Effector memory CD8-positive, alpha-beta T cell (primary cell): ENCODE measurements at regions not wholly inside any gene's neighbourhood (a gene's known extent, or its start where the extent isn't known, plus 50 kb on each side); places are given as distances from the start of the nearest gene placed in this dataset.
"Not testable (repeated sequence)": the region's sequence is repeated elsewhere in the genome, so short reads cannot be mapped to it uniquely, and the experiment has no call there.

Experiments used
- ATAC-seq: fragments of 150-1000 bp; cut with Tn5 transposase; replicated peaks from 2 replicates; pipeline ENCODE4 v1.10.0; 2021; ENCODE audit warnings: mild to moderate bottlenecking, moderate library complexity
- DNase-seq, 3 experiments: peaks; one replicate each; pipeline ENCODE4 v3.0.0; 2021
- H3K27ac Mint-ChIP-seq, 2 donors: one replicate each; pipeline ENCODE4 v1.8.0; 2022; ENCODE audit warnings: mild to moderate bottlenecking in 2 of 2, mixed read lengths in 2 of 2, moderate library complexity in 2 of 2
- H3K27me3 Mint-ChIP-seq, 2 donors: one replicate each; pipeline ENCODE4 v1.8.0; 2022; ENCODE audit warnings: mixed read lengths in 2 of 2
- H3K36me3 Mint-ChIP-seq: one replicate; pipeline ENCODE4 v1.8.0; 2022; ENCODE audit warnings: mild to moderate bottlenecking, moderate library complexity, mixed read lengths; ENCODE audit not compliant: insufficient read depth
- H3K4me1 Mint-ChIP-seq, 2 donors: one replicate each; pipeline ENCODE4 v1.8.0; 2022; ENCODE audit warnings: low read depth in 2 of 2, mixed read lengths in 2 of 2
- H3K4me3 Mint-ChIP-seq, 2 donors: one replicate each; pipeline ENCODE4 v1.8.0; 2022; ENCODE audit warnings: mild to moderate bottlenecking in 2 of 2, mixed read lengths in 2 of 2, moderate library complexity in 2 of 2
- H3K9me3 Mint-ChIP-seq, 2 donors: one replicate each; pipeline ENCODE4 v1.8.0; 2022; ENCODE audit warnings: mixed read lengths in 2 of 2

- no peak overlapping the region for H3K27ac Mint-ChIP-seq
- DNase-seq (no peak), ATAC-seq (no peak)
- no peaks in the 10 kb centered on the region for H3K4me1 Mint-ChIP-seq
- H3K36me3 Mint-ChIP-seq, result no peaks in the 10 kb centered on the region
- peaks cover 8 to 12% of the 10 kb centered on the region in 2 donors for H3K9me3 Mint-ChIP-seq
- no peak overlapping the region for H3K4me3 Mint-ChIP-seq
- no peaks in the 10 kb centered on the region for H3K27me3 Mint-ChIP-seq
Observed at GRCh38 chr5:145025775-145026174, 809.4 kb downstream of the PRELID2 start.

GRCh38 chr5:145015146-145015545, 820.0 kb downstream of the PRELID2 start:
- no peak overlapping the region for H3K4me3 Mint-ChIP-seq
- no peaks in the 10 kb centered on the region for H3K27me3 Mint-ChIP-seq

DNA sequence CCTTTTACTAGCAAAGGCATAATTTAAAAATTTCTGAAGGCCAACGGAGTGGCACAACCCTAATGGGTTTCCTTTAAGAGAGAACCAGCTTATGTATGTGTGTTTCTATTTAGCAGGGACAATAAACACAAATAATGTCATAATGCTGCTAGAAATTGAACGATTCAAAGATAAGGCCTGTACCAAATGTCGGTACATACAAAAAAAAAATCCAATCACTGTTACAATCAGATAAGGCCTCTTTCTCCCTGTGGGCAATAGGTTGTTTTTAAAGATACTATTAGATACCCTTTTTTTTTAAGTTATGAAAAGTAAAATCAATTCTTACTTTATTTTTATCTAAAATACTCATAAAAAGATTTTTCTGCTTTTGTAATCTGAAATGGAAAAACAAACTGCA, 821.0 kb downstream of the PRELID2 start:
- no peak overlapping the region for H3K27ac Mint-ChIP-seq
- peaks cover 0 to 7% of the 10 kb centered on the region in 2 donors for H3K9me3 Mint-ChIP-seq
- H3K4me1 Mint-ChIP-seq, result no peaks in the 10 kb centered on the region
- no peak overlapping the region for H3K4me3 Mint-ChIP-seq
- H3K27me3 Mint-ChIP-seq, result no peaks in the 10 kb centered on the region
- no peaks in the 10 kb centered on the region for H3K36me3 Mint-ChIP-seq
- ATAC-seq (no peak), DNase-seq (no peak)

More at GRCh38 chr5:145015146-145015545, 820.0 kb downstream of the PRELID2 start:
- H3K36me3 Mint-ChIP-seq, result no peaks in the 10 kb centered on the region
- no peak overlapping the region for H3K27ac Mint-ChIP-seq
- peaks cover 0 to 5% of the 10 kb centered on the region in 2 donors for H3K9me3 Mint-ChIP-seq
- no peak for DNase-seq
- no peak for ATAC-seq
- no peaks in the 10 kb centered on the region for H3K4me1 Mint-ChIP-seq

DNA sequence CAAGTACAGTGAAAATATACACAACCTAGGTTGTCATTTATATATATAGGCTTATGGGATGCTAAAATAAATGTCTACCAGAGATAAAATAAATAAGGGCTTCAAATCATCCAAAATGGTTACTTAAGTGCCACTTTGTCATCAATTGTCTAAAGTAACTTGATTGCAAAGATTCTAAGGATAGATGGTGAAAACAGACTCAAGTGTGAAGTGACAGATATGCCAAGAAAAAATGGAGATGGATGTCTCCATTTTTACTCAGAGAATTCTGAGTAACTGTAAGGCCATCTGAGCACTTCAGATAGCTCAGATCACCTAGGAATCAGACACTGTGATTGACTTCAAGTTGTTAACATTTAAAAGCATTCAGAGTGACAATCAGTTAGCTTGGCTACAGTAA, 824.3 kb downstream of the PRELID2 start:
- no peak for ATAC-seq
- Mint-ChIP-seq H3K9me3 (peaks cover 0 to 8% of the 10 kb centered on the region in 2 donors), H3K27me3 (no peaks in the 10 kb centered on the region)

DNA sequence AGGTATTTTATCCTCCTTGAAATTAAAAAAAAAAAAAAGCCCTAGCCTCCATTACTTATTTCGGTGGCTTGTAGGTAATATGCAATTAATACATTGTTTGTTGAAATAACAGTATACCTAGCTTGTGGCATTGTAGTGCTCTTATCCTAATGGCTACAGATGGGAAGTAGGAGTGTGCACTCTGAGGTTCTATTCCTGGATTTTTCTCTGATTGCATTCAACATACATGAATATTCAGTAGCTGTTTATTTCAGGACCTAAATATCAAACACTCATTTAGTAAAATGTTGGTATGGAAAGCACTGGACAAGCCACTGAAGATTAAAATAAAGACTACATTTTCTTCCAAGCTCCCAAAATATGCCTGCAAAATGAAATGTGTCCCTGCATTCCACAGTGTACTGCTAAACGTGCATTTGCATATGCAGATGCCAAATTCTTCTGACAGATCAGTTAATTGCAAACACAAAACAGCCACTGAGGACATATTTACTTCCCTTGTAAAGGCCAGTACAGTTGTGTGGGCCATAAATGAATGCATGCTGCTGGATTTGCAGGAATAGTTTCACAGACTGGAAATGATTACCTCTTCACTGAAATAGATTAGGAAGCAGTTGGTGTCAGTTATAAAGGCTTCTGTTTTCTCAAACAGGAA, 826.1 kb downstream of the PRELID2 start:
- Mint-ChIP-seq H3K27ac (no peak overlapping the region), H3K4me1 (no peaks in the 10 kb centered on the region), H3K36me3 (no peaks in the 10 kb centered on the region), H3K27me3 (no peaks in the 10 kb centered on the region), H3K9me3 (peaks cover 0 to 6% of the 10 kb centered on the region in 2 donors), H3K4me3 (no peak overlapping the region)
- DNase-seq (no peak), ATAC-seq (no peak)

More for the DNA sequence above, 824.3 kb downstream of the PRELID2 start:
- no peak overlapping the region for H3K27ac Mint-ChIP-seq
- H3K4me1 Mint-ChIP-seq, result no peaks in the 10 kb centered on the region
- H3K4me3 Mint-ChIP-seq, result no peak overlapping the region
- no peaks in the 10 kb centered on the region for H3K36me3 Mint-ChIP-seq
- no peak for DNase-seq

DNA sequence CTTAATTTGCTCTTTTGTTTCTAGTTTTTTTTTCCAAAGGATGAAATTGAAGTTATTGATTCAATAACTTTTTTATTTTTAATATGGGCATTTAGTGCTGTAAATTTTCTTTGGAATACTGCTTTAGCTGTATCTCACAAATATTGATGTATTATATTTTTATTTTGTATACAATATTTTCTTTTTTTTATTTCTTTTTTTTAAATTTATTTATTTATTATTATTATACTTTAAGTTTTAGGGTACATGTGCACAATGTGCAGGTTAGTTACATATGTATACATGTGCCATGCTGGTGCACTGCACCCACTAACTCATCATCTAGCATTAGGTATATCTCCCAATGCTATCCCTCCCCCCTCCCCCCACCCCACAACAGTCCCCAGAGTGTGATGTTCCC, 823.7 kb downstream of the KCTD16 start:
- not testable (repeated sequence) for DNase-seq, H3K27ac Mint-ChIP-seq, H3K36me3 Mint-ChIP-seq, H3K27me3 Mint-ChIP-seq, H3K9me3 Mint-ChIP-seq, ATAC-seq, H3K4me3 Mint-ChIP-seq, H3K4me1 Mint-ChIP-seq

DNA sequence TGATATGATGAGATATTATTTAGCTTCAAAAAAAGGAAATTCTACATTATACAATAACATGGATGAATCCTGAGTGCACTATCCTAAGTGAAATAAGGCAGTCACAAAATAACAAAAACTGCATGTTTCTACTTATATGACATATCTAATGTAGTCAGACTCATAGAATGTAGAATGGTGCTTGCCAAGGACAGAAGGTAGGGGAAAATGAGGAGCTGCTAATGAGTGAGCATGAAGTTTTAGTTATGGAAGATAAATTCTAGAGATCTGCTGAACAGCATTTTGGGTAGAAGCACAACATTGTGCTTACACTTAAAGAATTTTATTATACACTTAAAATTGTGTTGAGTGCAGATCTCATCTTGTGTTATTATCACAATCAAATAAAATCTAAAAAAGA, 812.4 kb downstream of the KCTD16 start:
- Mint-ChIP-seq H3K9me3 (peaks cover 7 to 10% of the 10 kb centered on the region in 2 donors), H3K27ac (no peak overlapping the region), H3K4me1 (no peaks in the 10 kb centered on the region), H3K27me3 (no peaks in the 10 kb centered on the region), H3K36me3 (no peaks in the 10 kb centered on the region), H3K4me3 (no peak overlapping the region)
- ATAC-seq, result no peak
- DNase-seq, result no peak

- H3K36me3 Mint-ChIP-seq, result no peaks in the 10 kb centered on the region
- peaks cover 5 to 15% of the 10 kb centered on the region in 2 donors for H3K9me3 Mint-ChIP-seq
- H3K4me1 Mint-ChIP-seq, result no peaks in the 10 kb centered on the region
- H3K27ac Mint-ChIP-seq, result no peak overlapping the region
- ATAC-seq, result no peak
- DNase-seq, result no peak
- H3K27me3 Mint-ChIP-seq, result no peaks in the 10 kb centered on the region
- no peak overlapping the region for H3K4me3 Mint-ChIP-seq
Observed at GRCh38 chr5:144979516-144980264, 809.0 kb downstream of the KCTD16 start.

DNA sequence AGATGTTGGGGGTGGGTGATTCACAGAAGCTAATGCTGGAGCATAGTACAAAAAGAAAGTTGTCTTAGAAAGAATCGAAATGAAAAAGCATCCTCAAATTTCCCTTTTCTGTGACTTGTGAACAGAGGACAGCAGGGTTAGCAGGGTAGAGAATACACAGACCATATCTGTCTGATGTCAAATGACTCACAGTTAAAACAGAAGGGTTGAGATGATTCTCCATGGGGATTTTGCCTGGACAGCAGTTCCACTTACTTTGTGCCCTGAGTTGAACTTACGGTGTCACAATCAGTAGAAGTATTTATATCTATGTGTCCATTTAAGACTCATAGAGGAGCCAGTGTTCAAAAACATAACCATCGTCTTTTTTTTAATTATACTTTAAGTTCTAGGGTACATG, 801.6 kb downstream of the KCTD16 start:
- ATAC-seq, result no peak
- no peak for DNase-seq
- H3K4me1 Mint-ChIP-seq, result no peaks in the 10 kb centered on the region
- no peaks in the 10 kb centered on the region for H3K27me3 Mint-ChIP-seq
- H3K4me3 Mint-ChIP-seq, result no peak overlapping the region
- H3K9me3 Mint-ChIP-seq, result peaks cover 6 to 15% of the 10 kb centered on the region in 2 donors
- no peak overlapping the region for H3K27ac Mint-ChIP-seq
- no peaks in the 10 kb centered on the region for H3K36me3 Mint-ChIP-seq

DNA sequence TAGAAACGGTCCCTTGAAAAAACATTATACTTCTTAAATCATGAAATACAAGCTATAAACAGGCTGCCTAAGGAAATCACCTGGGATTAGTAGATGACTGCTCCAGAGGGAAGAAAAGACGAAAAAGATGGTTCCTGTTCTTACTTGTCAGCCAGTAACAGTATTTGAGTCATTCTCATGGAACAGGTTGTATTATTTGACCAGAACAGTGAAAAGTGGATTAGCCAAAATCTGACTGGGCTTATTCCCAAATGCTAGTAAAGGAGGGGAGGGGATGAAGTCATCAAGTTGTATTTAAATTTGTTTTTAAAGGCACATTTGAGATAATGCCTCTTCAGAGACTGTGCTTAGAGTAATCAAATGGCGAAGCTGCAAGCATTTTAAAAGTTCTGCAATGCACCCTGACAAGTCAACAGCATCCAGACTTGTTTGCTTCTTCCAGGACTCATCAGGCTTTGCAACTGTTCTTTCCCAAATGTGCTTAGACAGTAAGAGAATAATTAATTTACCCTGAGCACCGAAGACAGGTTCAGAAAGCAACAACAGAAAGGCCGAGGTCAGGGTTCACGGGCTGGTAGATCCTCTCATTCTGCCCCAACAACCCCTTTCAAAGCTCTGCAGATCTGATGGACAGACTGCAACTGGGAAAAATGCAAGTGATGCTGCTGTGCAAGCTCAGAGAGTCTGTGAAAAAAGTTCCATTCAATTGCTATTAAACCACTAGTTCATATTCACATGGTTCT, 800.6 kb downstream of the KCTD16 start:
- H3K4me1 Mint-ChIP-seq, result no peaks in the 10 kb centered on the region

DNA sequence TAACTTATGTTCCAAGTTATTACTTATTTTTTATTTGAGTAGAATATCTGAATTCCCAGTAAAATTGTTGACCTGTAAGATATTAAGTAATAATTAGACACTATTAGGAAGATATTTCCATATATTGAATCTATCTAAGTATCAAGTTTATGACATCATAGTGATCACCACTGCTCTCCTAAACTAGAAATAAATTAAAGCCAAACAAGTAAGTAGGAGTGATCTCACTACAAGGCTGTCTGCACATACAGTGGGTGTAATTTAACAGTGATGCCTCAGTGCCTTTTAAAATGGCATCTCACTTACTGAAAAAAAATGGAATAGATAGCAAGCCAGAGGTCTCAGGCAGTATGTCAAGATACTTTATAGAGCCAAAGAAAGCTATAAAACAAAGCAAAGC, 789.6 kb downstream of the KCTD16 start:
- no peak for ATAC-seq

More for the DNA sequence above, 800.6 kb downstream of the KCTD16 start:
- Mint-ChIP-seq H3K36me3 (no peaks in the 10 kb centered on the region), H3K4me3 (no peak overlapping the region), H3K27ac (no peak overlapping the region), H3K27me3 (no peaks in the 10 kb centered on the region), H3K9me3 (peaks cover 6 to 20% of the 10 kb centered on the region in 2 donors)
- no peak for DNase-seq
- no peak for ATAC-seq

GRCh38 chr5:144958002-144958401, 787.3 kb downstream of the KCTD16 start:
- no peak for DNase-seq
- H3K4me1 Mint-ChIP-seq, result no peaks in the 10 kb centered on the region
- ATAC-seq, result no peak
- H3K4me3 Mint-ChIP-seq, result no peak overlapping the region
- no peak overlapping the region for H3K27ac Mint-ChIP-seq
- H3K27me3 Mint-ChIP-seq, result no peaks in the 10 kb centered on the region
- H3K9me3 Mint-ChIP-seq, result peaks cover 8 to 15% of the 10 kb centered on the region in 2 donors
- no peaks in the 10 kb centered on the region for H3K36me3 Mint-ChIP-seq

More for the DNA sequence above, 789.6 kb downstream of the KCTD16 start:
- Mint-ChIP-seq H3K27me3 (no peaks in the 10 kb centered on the region), H3K4me3 (no peak overlapping the region), H3K27ac (no peak overlapping the region), H3K4me1 (no peaks in the 10 kb centered on the region), H3K9me3 (peaks cover 15 to 23% of the 10 kb centered on the region in 2 donors), H3K36me3 (no peaks in the 10 kb centered on the region)
- DNase-seq, result no peak

DNA sequence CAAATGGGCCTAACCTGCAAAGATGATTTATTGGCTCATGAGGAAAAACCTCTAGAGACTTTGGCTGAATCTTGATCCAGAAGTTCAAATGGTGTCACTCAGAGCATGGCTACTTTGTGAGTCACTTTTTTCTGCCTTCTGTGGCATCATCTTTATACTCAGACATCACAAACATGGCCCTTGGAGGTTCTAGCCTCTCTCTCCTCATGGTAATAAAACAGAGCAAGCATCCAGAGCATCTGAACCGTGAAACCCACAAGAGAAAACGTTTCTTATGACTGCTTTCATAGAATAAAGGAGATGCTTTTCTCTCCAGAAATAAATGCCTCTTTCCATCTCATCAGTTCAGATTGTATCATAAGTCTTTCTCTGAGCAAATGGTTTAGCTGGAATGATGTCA, 780.3 kb downstream of the KCTD16 start:
- DNase-seq (no peak), ATAC-seq (no peak)
- no peaks in the 10 kb centered on the region for H3K36me3 Mint-ChIP-seq
- peaks cover 0 to 9% of the 10 kb centered on the region in 2 donors for H3K9me3 Mint-ChIP-seq
- H3K4me1 Mint-ChIP-seq, result no peaks in the 10 kb centered on the region
- no peak overlapping the region for H3K27ac Mint-ChIP-seq
- no peak overlapping the region for H3K4me3 Mint-ChIP-seq
- no peaks in the 10 kb centered on the region for H3K27me3 Mint-ChIP-seq
